ENCODE measurements at regions not wholly inside any gene's neighbourhood (a gene's known extent, or its start where the extent isn't known, plus 50 kb on each side); places are given as distances from the start of the nearest gene placed in this dataset.

DNA sequence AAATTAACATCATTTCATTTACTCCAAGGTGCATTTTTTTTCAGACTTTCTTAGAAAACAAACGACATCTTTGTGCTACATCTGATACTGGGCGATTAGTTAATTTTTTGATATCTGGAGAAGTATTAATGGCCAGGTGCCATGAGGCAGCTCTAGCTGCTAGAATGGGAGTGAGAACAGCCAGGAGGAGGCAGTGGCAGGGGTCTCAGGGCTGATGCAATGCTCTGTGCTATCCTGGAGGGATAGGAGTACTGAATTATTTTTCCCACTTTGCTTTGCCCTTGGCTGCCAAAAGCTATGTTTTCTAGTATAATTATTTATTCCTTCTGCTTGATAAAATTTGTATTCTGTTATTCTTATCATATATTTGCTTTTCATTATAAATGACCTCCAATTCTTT is 133.6 kb upstream of the NOX3 start:
- Histone ChIP-seq H3K27me3 (ENCODE audit: control insufficient read depth, insufficient read depth, low read length) (no peaks in the 10 kb centered on the region), H3K4me3 (ENCODE audit: insufficient read depth, low read depth, low read length) (no peak overlapping the region), H3K36me3 (replicated peaks; ENCODE audit: control insufficient read depth, insufficient read depth, low read length) (no peaks in the 10 kb centered on the region)
- DNase-seq, result no peak

DNA sequence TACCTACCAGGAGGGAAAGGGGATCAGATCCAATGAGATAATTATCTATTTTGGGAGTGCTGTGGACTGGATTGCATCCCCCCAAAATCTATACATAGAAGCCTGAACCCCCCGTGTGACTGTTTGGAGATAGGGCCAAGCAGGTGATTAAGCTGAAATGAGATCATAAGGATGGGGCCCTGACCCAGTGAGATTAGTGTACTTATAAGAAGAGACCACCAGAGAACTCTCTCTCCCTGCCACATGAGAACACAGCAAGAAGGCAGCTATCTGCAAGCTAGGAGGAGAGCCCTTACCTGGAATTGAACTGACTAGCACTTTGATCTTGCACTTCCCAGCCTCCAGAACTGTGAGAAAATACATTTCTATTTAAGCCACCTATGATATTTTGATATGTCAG is 132.2 kb upstream of the NOX3 start:
- Histone ChIP-seq H3K4me3 (ENCODE audit: insufficient read depth, low read depth, low read length) (no peak overlapping the region), H3K27me3 (ENCODE audit: control insufficient read depth, insufficient read depth, low read length) (no peaks in the 10 kb centered on the region), H3K36me3 (replicated peaks; ENCODE audit: control insufficient read depth, insufficient read depth, low read length) (no peaks in the 10 kb centered on the region)
- no peak for DNase-seq

DNA sequence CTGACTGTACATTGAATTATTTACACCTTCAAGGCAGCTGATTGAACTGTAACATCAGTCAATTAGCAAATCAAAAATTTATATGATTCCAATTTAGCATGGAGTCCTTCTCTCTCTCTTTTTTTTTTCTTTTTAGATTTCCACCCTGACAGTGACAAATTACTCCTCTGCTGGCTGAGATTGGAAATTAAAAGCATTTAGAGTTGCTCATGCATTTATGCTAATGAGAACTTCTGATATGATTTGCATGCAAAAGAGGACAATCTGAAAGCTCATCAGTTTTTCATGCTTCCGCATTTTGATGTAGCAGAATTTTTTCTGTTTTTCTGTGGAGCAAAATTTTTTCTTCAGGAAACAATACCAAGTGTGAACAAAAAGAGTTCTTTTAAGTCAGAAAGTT is 130.5 kb upstream of the NOX3 start:
- H3K27me3 ChIP-seq (ENCODE audit: control insufficient read depth, insufficient read depth, low read length), result no peaks in the 10 kb centered on the region
- no peak for DNase-seq
- H3K4me3 ChIP-seq (ENCODE audit: insufficient read depth, low read depth, low read length), result no peak overlapping the region
- no peaks in the 10 kb centered on the region for H3K36me3 ChIP-seq (replicated peaks; ENCODE audit: control insufficient read depth, insufficient read depth, low read length)

GRCh38 chr6:155584006-155584405 is 128.4 kb upstream of the NOX3 start:
- H3K36me3 ChIP-seq (replicated peaks; ENCODE audit: control insufficient read depth, insufficient read depth, low read length), result no peaks in the 10 kb centered on the region
- H3K27me3 ChIP-seq (ENCODE audit: control insufficient read depth, insufficient read depth, low read length), result no peaks in the 10 kb centered on the region
- no peak for DNase-seq
- H3K4me3 ChIP-seq (ENCODE audit: insufficient read depth, low read depth, low read length), result no peak overlapping the region

GRCh38 chr6:155582016-155582991 is 126.7 kb upstream of the NOX3 start:
- no peak overlapping the region for H3K4me3 ChIP-seq (ENCODE audit: insufficient read depth, low read depth, low read length)
- DNase-seq, result no peak
- H3K36me3 ChIP-seq (replicated peaks; ENCODE audit: control insufficient read depth, insufficient read depth, low read length), result no peaks in the 10 kb centered on the region
- no peaks in the 10 kb centered on the region for H3K27me3 ChIP-seq (ENCODE audit: control insufficient read depth, insufficient read depth, low read length)

GRCh38 chr6:155580904-155581303 is 125.3 kb upstream of the NOX3 start:
- H3K4me3 ChIP-seq (ENCODE audit: insufficient read depth, low read depth, low read length), result no peak overlapping the region
- no peak for DNase-seq
- H3K36me3 ChIP-seq (replicated peaks; ENCODE audit: control insufficient read depth, insufficient read depth, low read length), result no peaks in the 10 kb centered on the region
- H3K27me3 ChIP-seq (ENCODE audit: control insufficient read depth, insufficient read depth, low read length), result no peaks in the 10 kb centered on the region

DNA sequence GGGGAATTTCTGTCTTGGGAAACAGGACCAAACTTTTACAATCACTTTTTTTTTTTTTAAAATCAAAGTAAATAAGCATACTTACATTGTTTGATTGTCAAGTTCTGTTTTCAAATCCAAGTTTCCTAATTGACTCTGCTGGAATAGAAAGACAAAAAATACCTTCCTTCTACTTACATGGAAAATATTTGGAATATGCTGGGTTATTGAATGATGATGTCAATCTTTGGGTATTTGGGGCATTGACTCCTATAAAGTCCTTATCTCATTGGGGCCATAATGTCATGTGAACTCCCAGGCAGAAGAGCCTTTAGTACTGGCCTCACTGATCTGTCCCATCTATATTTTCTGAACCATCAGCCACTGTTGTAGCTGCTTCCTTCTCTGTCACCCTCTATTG is 122.6 kb upstream of the NOX3 start:
- no peak overlapping the region for H3K4me3 ChIP-seq (ENCODE audit: insufficient read depth, low read depth, low read length)
- no peak for DNase-seq
- H3K27me3 ChIP-seq (ENCODE audit: control insufficient read depth, insufficient read depth, low read length), result no peaks in the 10 kb centered on the region
- no peaks in the 10 kb centered on the region for H3K36me3 ChIP-seq (replicated peaks; ENCODE audit: control insufficient read depth, insufficient read depth, low read length)

DNA sequence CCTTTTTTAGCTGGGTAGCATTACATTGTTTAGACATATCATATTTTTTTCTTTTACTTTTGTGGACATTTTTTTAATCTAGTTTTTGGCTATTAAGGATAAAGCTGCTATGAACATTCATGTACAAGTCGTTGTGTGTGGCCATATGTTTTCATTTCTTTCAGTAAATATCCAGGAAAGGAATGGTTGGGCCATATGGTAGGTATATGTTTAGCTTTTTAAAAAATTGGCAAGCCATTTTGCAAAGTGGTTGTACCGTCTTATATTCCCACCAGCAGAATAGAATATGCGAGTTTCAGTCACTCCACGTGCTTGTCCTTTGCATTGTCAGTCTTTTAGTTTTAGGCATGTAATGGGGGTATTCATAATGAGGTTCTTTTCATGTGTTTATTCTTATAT is 106.3 kb upstream of the NOX3 start:
- H3K4me3 ChIP-seq (ENCODE audit: insufficient read depth, low read depth, low read length), result no peak overlapping the region
- DNase-seq, result no peak
- no peaks in the 10 kb centered on the region for H3K27me3 ChIP-seq (ENCODE audit: control insufficient read depth, insufficient read depth, low read length)
- H3K36me3 ChIP-seq (replicated peaks; ENCODE audit: control insufficient read depth, insufficient read depth, low read length), result no peaks in the 10 kb centered on the region

DNA sequence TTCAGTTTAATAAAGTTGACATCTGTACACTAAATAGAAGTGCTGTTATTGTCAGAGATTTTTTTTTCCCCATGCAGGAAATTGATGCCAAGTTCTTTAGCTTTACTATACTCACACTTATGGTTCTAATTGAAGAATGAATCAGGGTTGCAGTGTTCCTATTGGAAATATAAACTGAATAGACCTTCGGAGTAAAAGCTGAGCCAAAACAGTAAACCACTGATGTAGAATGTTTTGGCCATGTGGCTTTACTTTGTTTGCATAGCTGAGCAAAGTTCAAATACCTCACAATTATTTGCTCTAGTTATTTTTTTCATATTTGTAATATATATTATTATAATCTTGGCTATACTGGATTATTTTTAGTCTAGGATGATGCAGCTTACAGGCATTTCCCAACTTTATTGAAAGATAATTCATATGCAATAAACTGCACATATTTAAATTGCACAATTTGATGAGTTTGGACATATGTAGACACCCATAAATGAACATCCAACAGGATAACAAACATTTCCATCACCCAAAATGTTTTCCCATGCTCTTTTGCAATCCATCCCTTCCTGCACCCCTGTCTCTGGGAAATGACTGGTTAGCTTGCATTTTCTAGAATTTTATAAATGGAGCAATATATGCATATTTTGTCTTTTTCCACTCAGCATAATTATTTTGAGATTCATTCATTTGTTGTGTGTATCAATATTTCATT is 105.8 kb upstream of the NOX3 start:
- Histone ChIP-seq H3K36me3 (replicated peaks; ENCODE audit: control insufficient read depth, insufficient read depth, low read length) (no peaks in the 10 kb centered on the region), H3K4me3 (ENCODE audit: insufficient read depth, low read depth, low read length) (no peak overlapping the region), H3K27me3 (ENCODE audit: control insufficient read depth, insufficient read depth, low read length) (no peaks in the 10 kb centered on the region)
- DNase-seq, result no peak

GRCh38 chr6:155549928-155550327 is 94.3 kb upstream of the NOX3 start:
- Histone ChIP-seq H3K36me3 (replicated peaks; ENCODE audit: control insufficient read depth, insufficient read depth, low read length) (no peaks in the 10 kb centered on the region), H3K4me3 (ENCODE audit: insufficient read depth, low read depth, low read length) (no peak overlapping the region), H3K27me3 (ENCODE audit: control insufficient read depth, insufficient read depth, low read length) (no peaks in the 10 kb centered on the region)
- no peak for DNase-seq

DNA sequence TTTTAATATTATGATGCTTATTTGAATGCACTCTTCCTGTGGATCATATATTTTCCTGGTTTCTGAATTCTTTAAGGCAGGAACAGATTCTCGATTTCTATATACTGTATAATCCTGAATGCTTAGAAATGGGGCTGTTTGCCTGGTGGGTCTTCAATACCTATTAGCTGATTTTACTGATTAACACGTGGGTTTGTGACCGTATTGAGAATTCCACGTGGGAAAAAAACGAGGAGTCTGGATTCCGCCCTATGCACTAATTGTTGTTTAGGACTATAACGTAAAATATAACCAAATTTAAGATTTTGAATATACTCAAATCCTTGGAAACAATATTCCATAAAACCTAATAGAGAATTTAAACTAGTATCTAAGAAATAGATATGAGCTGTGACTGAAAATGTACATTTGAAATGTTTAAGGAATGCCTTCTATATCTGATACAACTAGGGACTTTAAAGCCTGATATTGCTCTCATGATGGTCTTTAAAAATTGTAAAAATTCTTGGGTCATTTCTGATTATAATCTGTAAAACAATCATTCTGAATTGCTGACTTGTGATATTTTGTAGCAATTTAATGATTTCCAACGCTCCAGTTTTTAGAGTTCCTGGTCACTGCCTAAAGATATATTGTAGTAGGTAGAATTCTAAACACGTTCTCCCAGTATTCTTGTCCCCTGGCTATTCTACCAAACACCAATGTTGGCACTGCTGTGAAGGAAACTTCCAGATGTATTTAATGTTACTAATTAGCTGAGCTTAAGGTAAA is 93.6 kb upstream of the NOX3 start:
- Histone ChIP-seq H3K27me3 (ENCODE audit: control insufficient read depth, insufficient read depth, low read length) (no peaks in the 10 kb centered on the region), H3K4me3 (ENCODE audit: insufficient read depth, low read depth, low read length) (no peak overlapping the region), H3K36me3 (replicated peaks; ENCODE audit: control insufficient read depth, insufficient read depth, low read length) (no peaks in the 10 kb centered on the region)
- DNase-seq, result no peak

DNA sequence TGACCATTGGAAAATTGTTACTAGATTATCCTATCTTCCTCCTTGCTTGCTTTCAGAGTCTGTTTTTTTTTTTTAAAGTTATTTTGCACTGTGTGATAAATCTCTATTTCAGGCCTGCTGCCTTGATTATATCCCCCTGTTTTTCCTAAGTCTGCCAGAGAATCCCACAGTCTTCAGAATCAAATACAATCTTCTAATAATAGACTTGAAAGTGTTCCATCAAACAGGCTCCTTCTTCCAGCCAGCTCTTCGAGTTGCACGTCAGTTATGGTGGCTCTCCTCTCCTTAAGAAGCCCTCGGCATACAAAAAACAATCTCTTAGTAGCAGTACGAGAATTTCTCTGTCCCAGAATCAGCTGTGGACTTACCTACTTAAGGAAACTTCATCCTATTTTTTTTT is 92.9 kb upstream of the NOX3 start:
- no peak for DNase-seq
- H3K27me3 ChIP-seq (ENCODE audit: control insufficient read depth, insufficient read depth, low read length), result no peaks in the 10 kb centered on the region
- no peak overlapping the region for H3K4me3 ChIP-seq (ENCODE audit: insufficient read depth, low read depth, low read length)
- H3K36me3 ChIP-seq (replicated peaks; ENCODE audit: control insufficient read depth, insufficient read depth, low read length), result no peaks in the 10 kb centered on the region

- H3K27me3 ChIP-seq (ENCODE audit: control insufficient read depth, insufficient read depth, low read length), result no peaks in the 10 kb centered on the region
- no peak overlapping the region for H3K4me3 ChIP-seq (ENCODE audit: insufficient read depth, low read depth, low read length)
- no peak for DNase-seq
- H3K36me3 ChIP-seq (replicated peaks; ENCODE audit: control insufficient read depth, insufficient read depth, low read length), result no peaks in the 10 kb centered on the region
Observed at GRCh38 chr6:155544677-155545076, 89.0 kb upstream of the NOX3 start.

DNA sequence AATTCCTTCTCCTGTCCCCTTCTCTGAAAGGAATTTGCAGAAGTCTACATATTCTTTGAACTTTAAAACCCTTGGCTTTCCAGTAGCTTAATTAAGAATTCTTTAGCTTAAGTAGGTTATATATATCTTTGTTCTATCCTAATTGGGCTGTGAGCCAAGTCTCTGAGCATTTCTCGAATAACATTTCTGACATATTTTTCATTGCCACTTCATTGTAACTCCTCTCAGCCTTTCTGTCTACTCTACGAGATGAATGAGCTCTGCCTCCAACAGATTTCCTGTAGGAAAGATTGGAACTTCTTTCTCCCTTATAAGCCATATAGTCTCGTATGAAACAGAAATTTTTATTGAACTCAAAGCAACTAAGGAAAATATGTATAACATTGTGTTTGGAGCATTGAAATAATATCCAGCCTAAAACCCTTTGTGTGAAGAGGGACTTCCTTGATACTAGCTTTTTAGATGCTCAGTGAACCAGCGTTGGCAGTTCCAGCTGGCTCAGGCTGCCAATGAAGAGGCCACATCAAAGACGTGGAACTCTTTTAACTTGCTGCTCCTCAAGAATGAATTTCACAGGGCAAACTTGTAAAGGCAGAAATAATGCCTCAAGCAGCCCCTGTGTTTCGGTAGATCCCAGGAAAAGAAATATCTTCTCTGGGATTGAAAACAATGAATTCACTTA is 87.7 kb upstream of the NOX3 start:
- no peak for DNase-seq
- no peak overlapping the region for H3K4me3 ChIP-seq (ENCODE audit: insufficient read depth, low read depth, low read length)
- H3K27me3 ChIP-seq (ENCODE audit: control insufficient read depth, insufficient read depth, low read length), result no peaks in the 10 kb centered on the region
- H3K36me3 ChIP-seq (replicated peaks; ENCODE audit: control insufficient read depth, insufficient read depth, low read length), result no peaks in the 10 kb centered on the region

Measured in H7 (cell line).